ENCODE measurements at regions not wholly inside any gene's neighbourhood (a gene's known extent, or its start where the extent isn't known, plus 50 kb on each side); places are given as distances from the start of the nearest gene placed in this dataset.
"Not testable (repeated sequence)": the region's sequence is repeated elsewhere in the genome, so short reads cannot be mapped to it uniquely, and the experiment has no call there.

DNA sequence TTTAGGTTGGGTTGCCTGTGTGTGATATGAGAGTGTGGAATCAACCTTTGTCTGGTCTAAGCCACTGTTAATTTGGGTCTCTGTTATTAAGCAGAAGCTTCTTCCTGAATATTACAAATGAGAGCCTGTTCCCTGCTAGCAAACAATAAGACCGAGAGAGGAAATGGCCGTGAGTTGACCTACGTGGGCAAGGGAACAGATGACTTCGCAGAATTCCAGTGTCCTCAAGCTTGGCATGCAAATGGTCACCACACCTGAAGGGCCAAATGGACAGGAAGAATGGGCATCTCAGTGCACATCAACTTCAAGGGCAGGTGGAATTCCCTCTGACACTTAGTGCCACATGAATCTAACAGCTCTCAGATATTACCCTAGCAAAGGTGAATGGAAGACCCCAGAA is 250.8 kb upstream of the FOXF1 start:
- TF ChIP-seq Cebpa-rat (IDR thresholded peaks at IDR 0.05), result no peak
- H3K4me2 ChIP-seq, result no peak overlapping the region
- no peak overlapping the region for H3K9ac ChIP-seq
- H3K4me3 ChIP-seq, result no peak overlapping the region
- no peaks in the 10 kb centered on the region for H4K20me1 ChIP-seq
- H3K4me1 ChIP-seq, result no peaks in the 10 kb centered on the region
- H3K9me3 ChIP-seq (replicated peaks in 1 of 11), result peaks cover 16 to 26% (median 20%) of the 10 kb centered on the region in 11 experiments; a peak in 20 of 22 replicates
- H3K27ac ChIP-seq, result no peak overlapping the region
- H3K27me3 ChIP-seq, result no peaks in the 10 kb centered on the region
- no peaks in the 10 kb centered on the region for H3K36me3 ChIP-seq

DNA sequence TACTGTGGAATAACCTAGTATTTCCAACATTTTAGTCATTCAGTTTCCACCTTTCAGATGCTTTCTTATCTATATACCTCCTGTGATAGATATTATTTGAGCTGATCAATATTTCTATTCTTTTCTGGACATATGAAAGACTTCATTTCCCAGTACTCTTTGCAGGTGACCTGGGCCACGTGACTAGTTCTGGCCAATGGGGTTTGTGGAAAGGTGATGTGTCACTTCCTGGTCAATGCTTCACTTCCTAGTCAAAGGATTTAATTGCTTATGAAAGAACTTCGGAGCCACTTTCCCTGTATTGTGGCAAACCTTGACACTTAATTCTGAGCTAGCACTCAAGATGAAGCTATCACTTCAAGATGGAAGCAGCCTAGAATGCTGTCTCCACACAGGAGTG is 248.9 kb upstream of the FOXF1 start:
- no peak for TF ChIP-seq Cebpa-rat (IDR thresholded peaks at IDR 0.05)
- H3K27ac ChIP-seq, result no peak overlapping the region
- no peak overlapping the region for H3K4me3 ChIP-seq
- no peaks in the 10 kb centered on the region for H3K27me3 ChIP-seq
- no peaks in the 10 kb centered on the region for H4K20me1 ChIP-seq
- no peaks in the 10 kb centered on the region for H3K36me3 ChIP-seq
- H3K9ac ChIP-seq, result no peak overlapping the region
- no peaks in the 10 kb centered on the region for H3K4me1 ChIP-seq
- no peak overlapping the region for H3K4me2 ChIP-seq
- peaks cover 14 to 26% (median 17%) of the 10 kb centered on the region in 11 experiments; a peak in 20 of 22 replicates for H3K9me3 ChIP-seq (replicated peaks in 1 of 11)

GRCh38 chr16:86267657-86268056 is 242.7 kb upstream of the FOXF1 start:
- H3K4me1 ChIP-seq, result peaks cover 0 to 15% (median 12%) of the 10 kb centered on the region in 10 experiments; a peak in 12 of 20 replicates
- not testable (repeated sequence) for H3K4me2 ChIP-seq; H3K4me3 ChIP-seq; H3K36me3 ChIP-seq; H3K9me3 ChIP-seq (replicated peaks in 1 of 11); H3K27me3 ChIP-seq; H4K20me1 ChIP-seq; H3K9ac ChIP-seq; H3K27ac ChIP-seq

DNA sequence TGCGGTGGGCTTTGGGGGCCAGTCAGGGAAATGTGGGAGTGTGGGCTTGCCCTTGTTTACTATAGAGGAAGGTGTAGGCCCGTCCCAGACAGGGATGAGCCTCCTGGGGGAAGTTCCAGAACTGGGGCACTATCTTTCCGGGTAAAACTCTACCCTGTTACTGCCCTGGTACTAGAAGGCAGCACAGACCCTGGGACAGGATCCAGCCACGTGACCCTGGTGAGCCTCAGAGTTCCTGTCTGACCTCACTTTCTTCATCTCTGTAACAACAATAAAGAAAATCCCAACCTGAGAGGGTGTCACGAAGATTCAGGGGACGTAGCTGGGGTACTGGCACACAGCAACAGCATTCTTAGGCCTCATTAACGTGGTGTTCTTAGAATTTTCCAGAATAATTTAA is 239.6 kb upstream of the FOXF1 start:
- no peak overlapping the region for H3K27ac ChIP-seq
- H3K27me3 ChIP-seq, result no peaks in the 10 kb centered on the region; a peak in 1 of 22 replicates
- peak overlapping the region in 6 of 11 experiments; percentile 7 to 48 (median 36); a peak in 11 of 22 replicates for H3K4me2 ChIP-seq
- no peak overlapping the region for H3K9ac ChIP-seq
- no peaks in the 10 kb centered on the region for H3K36me3 ChIP-seq
- peaks cover 0 to 10% (median 0%) of the 10 kb centered on the region in 11 experiments; a peak in 2 of 22 replicates for H3K9me3 ChIP-seq (replicated peaks in 1 of 11)
- no peaks in the 10 kb centered on the region for H4K20me1 ChIP-seq
- H3K4me1 ChIP-seq, result peaks cover 0 to 15% (median 12%) of the 10 kb centered on the region in 10 experiments; a peak in 12 of 20 replicates
- no peak overlapping the region for H3K4me3 ChIP-seq
- no peak for TF ChIP-seq Cebpa-rat (IDR thresholded peaks at IDR 0.05)

- no peaks in the 10 kb centered on the region; a peak in 1 of 22 replicates for H3K27me3 ChIP-seq
- H3K36me3 ChIP-seq, result no peaks in the 10 kb centered on the region
- no peaks in the 10 kb centered on the region for H4K20me1 ChIP-seq
- no peak for TF ChIP-seq Cebpa-rat (IDR thresholded peaks at IDR 0.05)
- no peak overlapping the region for H3K9ac ChIP-seq
- H3K4me2 ChIP-seq, result no peak overlapping the region
- H3K4me1 ChIP-seq, result peaks cover 0 to 15% (median 12%) of the 10 kb centered on the region in 10 experiments; a peak in 12 of 20 replicates
- peaks cover 0 to 10% (median 0%) of the 10 kb centered on the region in 11 experiments; a peak in 2 of 22 replicates for H3K9me3 ChIP-seq (replicated peaks in 1 of 11)
- H3K4me3 ChIP-seq, result no peak overlapping the region
- no peak overlapping the region for H3K27ac ChIP-seq
Observed at GRCh38 chr16:86272744-86273143, 237.6 kb upstream of the FOXF1 start.

DNA sequence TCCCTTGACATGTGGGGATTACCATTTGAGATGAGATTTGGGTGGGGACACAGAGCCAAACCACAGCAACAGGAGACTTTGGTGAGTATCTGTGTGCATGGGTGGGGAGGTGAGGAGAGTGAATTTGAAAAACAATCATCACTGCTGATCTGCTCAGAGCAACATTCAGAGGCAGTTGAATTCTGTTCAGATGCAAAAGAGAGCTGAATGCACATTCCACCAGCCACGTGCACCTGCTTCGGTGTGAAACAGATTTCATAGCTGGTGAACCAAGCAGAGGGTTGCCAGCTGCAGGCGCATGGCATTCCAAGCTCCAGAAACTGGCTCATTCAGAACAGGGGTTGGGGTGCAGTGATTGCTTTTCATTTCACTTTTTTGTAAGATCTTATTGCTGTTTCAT is 233.1 kb upstream of the FOXF1 start:
- Histone ChIP-seq H3K9me3 (replicated peaks in 1 of 11) (peaks cover 0 to 10% (median 0%) of the 10 kb centered on the region in 11 experiments; a peak in 2 of 22 replicates), H3K9ac (no peak overlapping the region), H4K20me1 (no peaks in the 10 kb centered on the region), H3K36me3 (no peaks in the 10 kb centered on the region), H3K4me1 (no peaks in the 10 kb centered on the region), H3K27ac (no peak overlapping the region), H3K4me3 (no peak overlapping the region), H3K4me2 (no peak overlapping the region), H3K27me3 (peaks cover 0 to 3% (median 0%) of the 10 kb centered on the region in 11 experiments; a peak in 1 of 22 replicates)
- no peak for TF ChIP-seq Cebpa-rat (IDR thresholded peaks at IDR 0.05)

GRCh38 chr16:86277859-86278258 is 232.5 kb upstream of the FOXF1 start:
- not testable (repeated sequence) for H3K4me2 ChIP-seq; H3K27ac ChIP-seq; H3K9ac ChIP-seq; H3K4me3 ChIP-seq; H3K27me3 ChIP-seq; H3K9me3 ChIP-seq (replicated peaks in 1 of 11); H4K20me1 ChIP-seq; H3K36me3 ChIP-seq; H3K4me1 ChIP-seq

DNA sequence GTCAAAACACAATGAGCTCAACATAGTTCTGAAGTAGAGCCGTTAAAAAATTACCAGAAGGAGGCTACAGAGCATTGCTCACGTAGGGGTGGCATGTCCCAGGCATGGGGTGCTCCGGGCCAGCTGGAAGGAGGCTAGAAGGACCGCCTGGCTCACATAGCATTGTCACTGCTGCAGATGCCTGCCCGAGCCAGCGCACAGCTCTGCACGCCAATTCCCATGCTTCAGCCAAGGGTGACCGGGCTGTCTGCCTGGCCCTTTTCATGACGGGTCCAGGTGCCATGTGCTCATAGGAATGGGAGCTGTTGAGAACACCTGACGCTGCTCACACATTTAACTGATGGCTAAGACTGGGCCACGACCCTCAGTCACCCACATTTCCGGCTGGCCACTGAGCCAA is 228.9 kb upstream of the FOXF1 start:
- Histone ChIP-seq H4K20me1 (peaks cover 0 to 16% (median 0%) of the 10 kb centered on the region in 11 experiments; a peak in 5 of 22 replicates), H3K4me2 (no peak overlapping the region), H3K27ac (no peak overlapping the region), H3K27me3 (peaks cover 21 to 40% (median 33%) of the 10 kb centered on the region in 11 experiments), H3K4me1 (no peaks in the 10 kb centered on the region), H3K9me3 (replicated peaks in 1 of 11) (no peaks in the 10 kb centered on the region), H3K4me3 (no peak overlapping the region), H3K36me3 (no peaks in the 10 kb centered on the region), H3K9ac (no peak overlapping the region)
- no peak for TF ChIP-seq Cebpa-rat (IDR thresholded peaks at IDR 0.05)

DNA sequence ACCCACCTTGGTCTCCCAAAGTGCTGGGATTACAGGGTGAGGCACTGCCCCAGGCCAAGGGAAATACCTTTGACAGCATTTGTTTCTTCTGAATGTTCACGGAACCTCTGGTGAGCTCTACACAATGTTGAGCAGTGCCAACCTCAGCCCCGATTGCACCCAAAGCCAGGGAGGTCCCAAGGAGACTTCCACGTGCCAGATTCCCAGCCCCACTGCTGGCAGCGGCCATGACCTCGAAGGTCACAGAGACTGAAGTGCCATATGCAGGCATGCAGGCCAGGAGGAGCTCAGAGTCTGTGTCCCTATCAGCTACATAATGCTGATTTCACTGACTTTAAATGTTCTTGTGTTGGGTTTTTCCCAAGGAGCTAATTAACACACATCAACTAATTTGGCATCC is 226.4 kb upstream of the FOXF1 start:
- no peak for TF ChIP-seq Cebpa-rat (IDR thresholded peaks at IDR 0.05)
- Histone ChIP-seq H3K4me3 (no peak overlapping the region), H3K36me3 (no peaks in the 10 kb centered on the region), H3K4me2 (no peak overlapping the region), H3K9me3 (replicated peaks in 1 of 11) (no peaks in the 10 kb centered on the region), H3K27ac (no peak overlapping the region), H3K27me3 (peaks cover 47 to 65% (median 58%) of the 10 kb centered on the region in 11 experiments), H3K4me1 (no peaks in the 10 kb centered on the region), H3K9ac (no peak overlapping the region), H4K20me1 (peaks cover 0 to 29% (median 15%) of the 10 kb centered on the region in 11 experiments; a peak in 10 of 22 replicates)

DNA sequence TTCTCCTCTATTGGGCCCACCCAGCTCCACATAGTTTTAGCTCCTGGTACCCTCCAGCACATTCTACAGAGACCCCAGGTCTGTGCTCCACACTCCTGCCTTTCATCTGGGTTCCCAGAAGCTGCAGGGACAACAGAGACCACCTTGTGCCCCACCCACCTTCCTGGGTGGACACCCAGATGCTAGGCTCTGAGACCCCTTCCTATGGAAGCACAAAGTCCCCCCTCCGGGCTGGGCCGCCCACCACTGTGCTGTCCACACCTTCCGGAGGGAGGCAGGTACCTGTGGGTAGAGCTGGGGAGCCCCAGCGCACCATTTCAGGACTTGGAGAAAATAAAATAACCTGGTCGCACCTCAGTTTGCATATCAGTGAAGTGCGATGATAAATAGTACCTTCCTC is 224.9 kb upstream of the FOXF1 start:
- no peak for TF ChIP-seq Cebpa-rat (IDR thresholded peaks at IDR 0.05)
- Histone ChIP-seq H3K4me3 (no peak overlapping the region), H3K4me1 (no peaks in the 10 kb centered on the region), H3K4me2 (no peak overlapping the region), H3K36me3 (no peaks in the 10 kb centered on the region), H3K27me3 (peaks cover 61 to 80% (median 73%) of the 10 kb centered on the region in 11 experiments), H3K9me3 (replicated peaks in 1 of 11) (no peaks in the 10 kb centered on the region), H3K27ac (no peak overlapping the region), H4K20me1 (peaks cover 0 to 37% (median 19%) of the 10 kb centered on the region in 11 experiments; a peak in 10 of 22 replicates), H3K9ac (no peak overlapping the region)

All from BLaER1 treated with 17β-estradiol and CSF1 and Interleukin-3, amounts not matched to agents 10 nM and 100 nM (cell line).